ENCODE measurements at regions not wholly inside any gene's neighbourhood (a gene's known extent, or its start where the extent isn't known, plus 50 kb on each side); places are given as distances from the start of the nearest gene placed in this dataset.

DNA sequence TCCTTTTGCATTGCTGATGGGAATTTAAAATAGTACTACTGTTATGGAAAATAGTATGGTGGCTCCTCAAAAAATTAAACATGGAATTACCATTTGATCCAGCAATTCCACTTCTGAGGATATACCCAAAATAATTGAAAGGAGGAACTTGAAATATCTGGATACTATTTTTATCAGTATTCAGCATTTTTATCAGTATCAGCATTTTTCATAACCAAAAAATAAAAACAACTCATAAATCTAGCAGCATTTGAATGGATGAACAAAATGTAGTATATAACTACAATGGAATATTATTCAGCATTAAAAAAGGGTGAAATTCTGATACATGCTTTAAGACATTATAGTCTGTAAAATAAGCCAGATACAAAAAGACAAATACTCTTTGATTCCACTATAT is 763.4 kb upstream of the MAN1A1 start:
- no peaks in the 10 kb centered on the region for H3K27me3 ChIP-seq (ENCODE audit: control insufficient read depth, insufficient read depth, low read length)
- H3K27ac ChIP-seq (ENCODE audit: low read depth, low read length): no peak overlapping the region
- H3K36me3 ChIP-seq (ENCODE audit: control insufficient read depth, insufficient read depth, low read length): no peaks in the 10 kb centered on the region
- H3K4me3 ChIP-seq (ENCODE audit: low read depth, low read length): no peak overlapping the region
- peaks cover 3% of the 10 kb centered on the region for H3K9me3 ChIP-seq (ENCODE audit: control insufficient read depth, insufficient read depth, low read length)
- DNase-seq (ENCODE audit: low read depth in 4 of 6, low spot score in 6 of 6): no peak
- no peaks in the 10 kb centered on the region for H3K4me1 ChIP-seq (ENCODE audit: control insufficient read depth, insufficient read depth, low read length)

DNA sequence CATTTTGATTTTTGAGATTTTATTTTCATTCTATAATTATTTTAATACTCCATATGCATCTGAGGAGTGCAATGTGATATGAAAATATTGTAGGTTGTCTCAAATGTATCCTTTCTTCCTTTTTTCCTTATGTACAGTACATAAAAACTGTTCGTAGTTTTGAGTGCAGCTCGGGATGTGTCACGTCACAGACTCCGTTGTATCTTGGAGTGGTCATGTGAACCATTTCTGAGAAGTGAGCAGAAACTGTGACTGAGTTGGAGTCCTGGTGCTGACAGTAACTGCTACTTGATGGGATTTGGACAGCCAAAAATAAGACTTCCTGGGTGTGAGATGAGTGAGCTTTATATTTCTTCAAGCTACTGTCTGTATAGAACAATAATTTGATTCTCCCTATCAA is 761.4 kb upstream of the MAN1A1 start:
- H3K4me1 ChIP-seq (ENCODE audit: control insufficient read depth, insufficient read depth, low read length): no peaks in the 10 kb centered on the region
- H3K27me3 ChIP-seq (ENCODE audit: control insufficient read depth, insufficient read depth, low read length): no peaks in the 10 kb centered on the region
- H3K36me3 ChIP-seq (ENCODE audit: control insufficient read depth, insufficient read depth, low read length): no peaks in the 10 kb centered on the region
- 100% methylated on average over 1 of the region's 4 CpGs for WGBS (ENCODE audit: insufficient coverage)
- peaks cover 3% of the 10 kb centered on the region for H3K9me3 ChIP-seq (ENCODE audit: control insufficient read depth, insufficient read depth, low read length)
- DNase-seq (ENCODE audit: low read depth in 4 of 6, low spot score in 6 of 6): no peak
- no peak overlapping the region for H3K4me3 ChIP-seq (ENCODE audit: low read depth, low read length)
- H3K27ac ChIP-seq (ENCODE audit: low read depth, low read length): no peak overlapping the region

DNA sequence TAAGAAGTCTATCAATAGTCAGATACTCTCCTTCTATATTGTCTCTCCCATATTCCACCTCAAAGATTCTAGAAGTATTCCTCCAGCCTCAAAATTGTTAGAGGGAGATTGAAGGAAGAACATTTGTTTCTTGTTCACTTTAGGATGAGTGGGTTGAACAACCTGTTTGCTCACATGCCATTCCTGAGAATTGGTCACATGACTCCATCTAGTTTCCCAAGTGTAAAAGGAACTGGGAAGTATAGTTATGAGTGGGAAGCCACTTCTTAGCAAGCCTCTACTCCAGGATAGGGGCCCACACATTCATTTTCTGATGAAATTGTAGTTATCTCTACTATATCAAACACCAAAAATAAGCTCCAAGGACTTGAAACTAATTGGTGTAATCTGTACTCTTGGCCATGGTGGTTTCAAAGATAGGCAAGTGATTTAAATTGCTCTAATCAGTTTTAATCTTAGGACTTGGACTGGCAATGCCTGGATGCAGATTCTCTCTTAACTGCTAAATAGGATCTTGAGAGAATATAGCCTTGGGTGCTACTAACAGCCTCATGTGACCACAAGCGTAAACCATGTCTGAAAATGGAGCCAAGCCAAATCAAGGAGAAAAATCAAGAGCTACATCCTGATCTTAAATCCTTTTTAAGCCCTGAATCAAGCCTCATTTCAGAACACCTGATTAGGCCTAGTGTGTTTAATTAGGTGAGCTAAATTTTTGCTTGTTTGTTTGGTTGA is 758.7 kb upstream of the MAN1A1 start:
- H3K4me3 ChIP-seq (ENCODE audit: low read depth, low read length): no peak overlapping the region
- peaks cover 2% of the 10 kb centered on the region for H3K9me3 ChIP-seq (ENCODE audit: control insufficient read depth, insufficient read depth, low read length)
- no peaks in the 10 kb centered on the region for H3K36me3 ChIP-seq (ENCODE audit: control insufficient read depth, insufficient read depth, low read length)
- WGBS (ENCODE audit: insufficient coverage): 100% methylated on average over 1 of the region's 1 CpG
- no peaks in the 10 kb centered on the region for H3K27me3 ChIP-seq (ENCODE audit: control insufficient read depth, insufficient read depth, low read length)
- no peaks in the 10 kb centered on the region for H3K4me1 ChIP-seq (ENCODE audit: control insufficient read depth, insufficient read depth, low read length)
- DNase-seq (ENCODE audit: low read depth in 4 of 6, low spot score in 6 of 6): no peak
- no peak overlapping the region for H3K27ac ChIP-seq (ENCODE audit: low read depth, low read length)

DNA sequence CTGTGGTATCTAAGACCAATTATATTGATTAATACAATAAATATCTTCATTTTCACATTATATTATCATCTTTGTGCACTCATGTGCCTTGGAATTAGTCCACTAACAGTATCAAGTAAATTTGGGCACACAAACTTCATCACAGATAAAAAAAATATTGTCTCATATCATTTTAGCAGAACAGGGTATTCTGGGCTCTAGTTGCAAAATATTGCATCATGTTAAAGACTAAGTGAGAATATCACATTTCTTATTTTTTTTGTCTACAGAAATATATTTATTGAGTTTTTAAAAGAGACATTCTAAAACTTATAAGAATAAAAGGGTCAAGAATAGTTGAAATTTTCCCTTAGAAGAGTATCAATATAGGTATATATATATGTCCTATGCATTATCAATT is 754.1 kb upstream of the MAN1A1 start:
- H3K9me3 ChIP-seq (ENCODE audit: control insufficient read depth, insufficient read depth, low read length): no peaks in the 10 kb centered on the region
- no peak overlapping the region for H3K4me3 ChIP-seq (ENCODE audit: low read depth, low read length)
- no peaks in the 10 kb centered on the region for H3K4me1 ChIP-seq (ENCODE audit: control insufficient read depth, insufficient read depth, low read length)
- no peaks in the 10 kb centered on the region for H3K27me3 ChIP-seq (ENCODE audit: control insufficient read depth, insufficient read depth, low read length)
- no peak overlapping the region for H3K27ac ChIP-seq (ENCODE audit: low read depth, low read length)
- no peaks in the 10 kb centered on the region for H3K36me3 ChIP-seq (ENCODE audit: control insufficient read depth, insufficient read depth, low read length)
- no peak for DNase-seq (ENCODE audit: low read depth in 4 of 6, low spot score in 6 of 6)

DNA sequence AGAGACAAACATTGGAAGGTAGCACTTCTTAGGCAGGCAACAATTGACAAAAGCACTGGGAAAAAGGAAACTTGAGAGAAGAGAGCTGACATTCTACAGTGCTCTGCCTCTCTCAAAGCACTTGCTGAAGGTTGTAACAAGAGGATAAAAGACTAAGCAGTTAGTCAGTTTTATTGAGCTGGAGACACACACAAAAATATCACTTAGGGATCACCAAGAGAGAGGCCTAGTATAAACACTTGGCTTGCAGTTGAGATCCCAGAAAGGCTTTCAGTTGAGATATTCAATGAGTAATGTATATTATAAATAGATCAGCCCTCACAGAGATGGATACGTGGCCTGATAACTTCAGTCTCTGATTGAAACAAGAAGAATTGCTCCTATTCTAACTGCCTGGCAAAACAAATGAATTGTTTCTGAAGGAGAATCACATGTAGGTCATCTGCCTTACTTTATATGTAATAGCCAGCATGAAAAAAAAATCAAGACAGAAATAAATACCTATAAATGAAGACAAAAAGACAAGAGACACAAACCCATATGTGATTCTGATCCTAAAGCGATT is 747.2 kb upstream of the MAN1A1 start:
- H3K27ac ChIP-seq (ENCODE audit: low read depth, low read length): no peak overlapping the region
- H3K27me3 ChIP-seq (ENCODE audit: control insufficient read depth, insufficient read depth, low read length): no peaks in the 10 kb centered on the region
- no peak overlapping the region for H3K4me3 ChIP-seq (ENCODE audit: low read depth, low read length)
- DNase-seq (ENCODE audit: low read depth in 4 of 6, low spot score in 6 of 6): no peak
- H3K9me3 ChIP-seq (ENCODE audit: control insufficient read depth, insufficient read depth, low read length): no peaks in the 10 kb centered on the region
- no peaks in the 10 kb centered on the region for H3K4me1 ChIP-seq (ENCODE audit: control insufficient read depth, insufficient read depth, low read length)
- WGBS (ENCODE audit: insufficient coverage): no CpG with 5 or more reads among the region's 2 CpGs
- no peaks in the 10 kb centered on the region for H3K36me3 ChIP-seq (ENCODE audit: control insufficient read depth, insufficient read depth, low read length)

DNA sequence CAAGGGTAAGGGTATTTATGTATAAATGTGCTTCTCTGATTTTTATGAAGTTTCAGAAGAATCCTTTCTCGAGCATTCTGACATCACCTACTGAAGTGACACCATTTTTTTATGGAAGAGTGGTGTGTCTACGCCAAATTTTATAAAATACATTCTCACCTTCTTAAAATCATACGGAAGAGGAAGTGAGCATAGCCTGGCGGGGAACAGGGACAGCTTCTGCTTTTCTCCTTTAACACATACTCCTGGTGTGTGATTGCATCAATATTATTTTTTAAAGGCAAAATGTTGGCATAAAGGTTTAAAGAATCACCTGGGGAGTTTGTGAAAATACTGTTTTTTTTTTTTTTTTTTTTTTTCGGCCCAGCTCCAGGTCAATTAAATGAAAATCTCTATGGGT is 733.6 kb upstream of the MAN1A1 start:
- no peak for DNase-seq (ENCODE audit: low read depth in 4 of 6, low spot score in 6 of 6)
- H3K9me3 ChIP-seq (ENCODE audit: control insufficient read depth, insufficient read depth, low read length): no peaks in the 10 kb centered on the region
- no CpG with 5 or more reads among the region's 5 CpGs for WGBS (ENCODE audit: insufficient coverage)
- no peaks in the 10 kb centered on the region for H3K4me1 ChIP-seq (ENCODE audit: control insufficient read depth, insufficient read depth, low read length)
- H3K27me3 ChIP-seq (ENCODE audit: control insufficient read depth, insufficient read depth, low read length): no peaks in the 10 kb centered on the region
- no peak overlapping the region for H3K27ac ChIP-seq (ENCODE audit: low read depth, low read length)
- no peak overlapping the region for H3K4me3 ChIP-seq (ENCODE audit: low read depth, low read length)
- no peaks in the 10 kb centered on the region for H3K36me3 ChIP-seq (ENCODE audit: control insufficient read depth, insufficient read depth, low read length)

DNA sequence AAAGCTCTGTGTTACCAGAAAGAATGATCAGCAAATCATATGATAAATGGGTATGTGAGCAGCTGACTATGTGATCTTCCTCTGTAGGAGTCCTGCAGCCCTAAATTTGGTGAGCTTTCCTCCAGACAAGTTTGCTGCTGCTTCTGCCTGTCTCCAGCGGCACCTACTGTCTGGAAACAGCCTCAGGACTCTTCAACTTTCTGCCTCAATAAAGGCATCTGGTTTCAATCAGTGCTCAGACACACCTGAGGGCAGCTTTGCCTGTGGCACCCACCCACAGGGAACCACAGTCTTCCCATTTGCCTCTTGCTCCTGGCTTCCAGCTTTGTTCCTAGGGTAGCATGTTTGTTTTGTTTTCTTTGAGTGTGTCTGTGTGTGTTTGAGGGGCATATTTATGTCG is 727.9 kb upstream of the MAN1A1 start:
- H3K9me3 ChIP-seq (ENCODE audit: control insufficient read depth, insufficient read depth, low read length): no peaks in the 10 kb centered on the region
- H3K4me1 ChIP-seq (ENCODE audit: control insufficient read depth, insufficient read depth, low read length): no peaks in the 10 kb centered on the region
- H3K27ac ChIP-seq (ENCODE audit: low read depth, low read length): no peak overlapping the region
- WGBS (ENCODE audit: insufficient coverage): 36% methylated on average over 1 of the region's 2 CpGs
- no peaks in the 10 kb centered on the region for H3K27me3 ChIP-seq (ENCODE audit: control insufficient read depth, insufficient read depth, low read length)
- DNase-seq (ENCODE audit: low read depth in 4 of 6, low spot score in 6 of 6): peak in 2 of 6 donors; percentile 26 to 58
- H3K36me3 ChIP-seq (ENCODE audit: control insufficient read depth, insufficient read depth, low read length): no peaks in the 10 kb centered on the region
- no peak overlapping the region for H3K4me3 ChIP-seq (ENCODE audit: low read depth, low read length)

DNA sequence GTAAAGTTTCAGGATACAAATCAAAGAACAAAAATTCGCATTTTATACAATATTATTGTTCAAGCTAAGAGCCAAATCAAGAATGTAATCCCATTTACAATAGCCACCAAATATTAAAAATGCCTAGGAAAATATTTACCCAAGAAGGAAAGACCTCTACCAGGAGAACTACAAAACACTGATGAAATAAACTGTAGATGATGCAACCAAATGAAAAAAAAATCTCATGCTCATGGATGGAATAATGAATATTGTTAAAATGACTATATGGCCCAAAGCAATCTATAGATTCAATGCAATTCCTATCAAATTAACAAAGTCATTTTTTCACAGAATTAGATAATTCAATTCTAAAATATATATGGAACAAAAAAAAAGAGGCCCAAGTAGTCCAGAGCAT is 708.8 kb upstream of the MAN1A1 start:
- DNase-seq (ENCODE audit: low read depth in 4 of 6, low spot score in 6 of 6): no peak
- no CpG with 5 or more reads among the region's 1 CpG for WGBS (ENCODE audit: insufficient coverage)
- Histone ChIP-seq H3K4me1 (ENCODE audit: control insufficient read depth, insufficient read depth, low read length) (no peaks in the 10 kb centered on the region), H3K4me3 (ENCODE audit: low read depth, low read length) (no peak overlapping the region), H3K9me3 (ENCODE audit: control insufficient read depth, insufficient read depth, low read length) (no peaks in the 10 kb centered on the region), H3K27ac (ENCODE audit: low read depth, low read length) (no peak overlapping the region), H3K27me3 (ENCODE audit: control insufficient read depth, insufficient read depth, low read length) (no peaks in the 10 kb centered on the region), H3K36me3 (ENCODE audit: control insufficient read depth, insufficient read depth, low read length) (no peaks in the 10 kb centered on the region)

DNA sequence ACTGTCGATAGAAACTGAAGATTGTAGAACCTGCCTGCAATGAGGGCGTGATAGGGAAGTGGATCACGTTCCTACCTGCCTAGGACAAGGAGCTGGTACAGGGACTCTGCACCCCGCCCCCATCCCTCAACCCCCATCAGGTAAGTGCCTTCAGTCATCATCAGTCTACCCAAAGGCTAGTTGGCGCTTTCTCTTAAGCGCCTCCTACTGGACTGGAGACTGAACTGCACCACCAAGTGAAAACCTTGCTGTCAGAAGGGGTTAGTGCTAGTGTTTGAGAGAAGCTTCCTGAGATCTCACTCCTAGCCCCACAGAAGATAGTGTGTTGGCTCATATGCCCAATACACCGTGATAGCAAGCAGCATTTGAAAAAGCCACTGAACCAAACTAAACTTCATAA is 706.5 kb upstream of the MAN1A1 start:
- no peak overlapping the region for H3K27ac ChIP-seq (ENCODE audit: low read depth, low read length)
- no peaks in the 10 kb centered on the region for H3K36me3 ChIP-seq (ENCODE audit: control insufficient read depth, insufficient read depth, low read length)
- H3K4me1 ChIP-seq (ENCODE audit: control insufficient read depth, insufficient read depth, low read length): no peaks in the 10 kb centered on the region
- H3K9me3 ChIP-seq (ENCODE audit: control insufficient read depth, insufficient read depth, low read length): no peaks in the 10 kb centered on the region
- DNase-seq (ENCODE audit: low read depth in 4 of 6, low spot score in 6 of 6): no peak
- no peaks in the 10 kb centered on the region for H3K27me3 ChIP-seq (ENCODE audit: control insufficient read depth, insufficient read depth, low read length)
- H3K4me3 ChIP-seq (ENCODE audit: low read depth, low read length): no peak overlapping the region
- WGBS (ENCODE audit: insufficient coverage): 74% methylated on average over 3 of the region's 7 CpGs

DNA sequence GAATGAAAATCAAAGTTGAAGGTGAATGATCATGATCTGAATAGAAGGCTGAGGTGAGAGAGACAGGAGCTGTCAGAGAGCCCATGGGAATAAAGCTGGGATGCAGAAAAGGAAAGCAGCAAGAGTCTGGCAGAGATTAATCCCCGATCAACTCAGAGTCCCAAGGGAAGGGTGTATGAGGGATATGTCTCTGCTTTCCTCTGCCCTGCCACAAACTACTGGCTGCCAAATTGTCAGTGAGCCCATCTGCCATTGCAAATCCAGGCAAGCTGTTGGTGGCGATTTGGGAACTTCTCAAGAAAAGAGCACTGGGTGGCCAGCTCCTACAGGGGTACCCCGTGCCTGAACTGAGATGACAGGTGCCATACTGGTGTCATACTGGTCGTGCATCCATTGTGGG is 705.5 kb upstream of the MAN1A1 start:
- H3K9me3 ChIP-seq (ENCODE audit: control insufficient read depth, insufficient read depth, low read length): no peaks in the 10 kb centered on the region

More for the DNA sequence above, 705.5 kb upstream of the MAN1A1 start:
- Histone ChIP-seq H3K4me3 (ENCODE audit: low read depth, low read length) (no peak overlapping the region), H3K4me1 (ENCODE audit: control insufficient read depth, insufficient read depth, low read length) (no peaks in the 10 kb centered on the region), H3K36me3 (ENCODE audit: control insufficient read depth, insufficient read depth, low read length) (no peaks in the 10 kb centered on the region), H3K27ac (ENCODE audit: low read depth, low read length) (no peak overlapping the region), H3K27me3 (ENCODE audit: control insufficient read depth, insufficient read depth, low read length) (no peaks in the 10 kb centered on the region)
- 62% methylated on average over 3 of the region's 4 CpGs for WGBS (ENCODE audit: insufficient coverage)
- peak in 1 of 6 donors; percentile 5 for DNase-seq (ENCODE audit: low read depth in 4 of 6, low spot score in 6 of 6)
